ENCODE measurements at regions not wholly inside any gene's neighbourhood (a gene's known extent, or its start where the extent isn't known, plus 50 kb on each side); places are given as distances from the start of the nearest gene placed in this dataset.

DNA sequence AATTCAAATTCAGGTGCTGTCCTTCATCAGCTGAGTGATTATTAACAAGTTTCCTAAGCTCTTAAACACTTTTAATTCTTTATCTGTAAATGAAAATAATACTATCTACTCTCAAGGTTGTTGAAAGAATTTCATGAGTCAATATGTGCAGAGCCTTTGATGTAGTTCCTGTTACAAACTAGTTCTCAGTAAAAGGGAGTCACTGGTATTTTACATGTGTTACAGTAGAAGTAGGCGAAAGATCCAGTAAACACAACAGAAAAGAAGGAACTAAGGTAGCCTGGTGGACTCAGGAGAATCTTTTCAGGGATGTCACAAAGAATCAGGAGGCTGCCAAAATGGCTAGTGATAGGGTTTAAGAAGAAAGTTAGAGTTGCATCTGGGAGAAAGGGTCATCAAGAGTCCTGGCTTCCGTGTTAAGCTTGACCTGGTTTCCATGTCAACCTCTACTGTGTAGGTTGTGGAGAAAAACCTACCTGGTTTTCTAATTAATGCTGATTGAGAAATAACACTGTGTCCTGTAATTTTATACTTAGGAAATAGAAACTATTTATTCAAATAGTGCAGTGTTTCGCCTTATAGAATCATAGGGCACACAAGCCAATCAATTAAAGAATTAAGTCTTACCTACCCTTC, 58.3 kb upstream of the TRIB2 start:
- H3K9me3 Mint-ChIP-seq, result no peaks in the 10 kb centered on the region
- H3K27ac Mint-ChIP-seq, result no peak overlapping the region
- H3K27me3 Mint-ChIP-seq, result no peaks in the 10 kb centered on the region
- peaks cover 7% of the 10 kb centered on the region for H3K4me1 Mint-ChIP-seq
- no peak overlapping the region for H3K4me3 Mint-ChIP-seq
- H3K36me3 Mint-ChIP-seq, result no peaks in the 10 kb centered on the region
- DNase-seq, result no peak

GRCh38 chr2:12661489-12661888, 55.2 kb upstream of the TRIB2 start:
- no peak overlapping the region for H3K27ac Mint-ChIP-seq

DNA sequence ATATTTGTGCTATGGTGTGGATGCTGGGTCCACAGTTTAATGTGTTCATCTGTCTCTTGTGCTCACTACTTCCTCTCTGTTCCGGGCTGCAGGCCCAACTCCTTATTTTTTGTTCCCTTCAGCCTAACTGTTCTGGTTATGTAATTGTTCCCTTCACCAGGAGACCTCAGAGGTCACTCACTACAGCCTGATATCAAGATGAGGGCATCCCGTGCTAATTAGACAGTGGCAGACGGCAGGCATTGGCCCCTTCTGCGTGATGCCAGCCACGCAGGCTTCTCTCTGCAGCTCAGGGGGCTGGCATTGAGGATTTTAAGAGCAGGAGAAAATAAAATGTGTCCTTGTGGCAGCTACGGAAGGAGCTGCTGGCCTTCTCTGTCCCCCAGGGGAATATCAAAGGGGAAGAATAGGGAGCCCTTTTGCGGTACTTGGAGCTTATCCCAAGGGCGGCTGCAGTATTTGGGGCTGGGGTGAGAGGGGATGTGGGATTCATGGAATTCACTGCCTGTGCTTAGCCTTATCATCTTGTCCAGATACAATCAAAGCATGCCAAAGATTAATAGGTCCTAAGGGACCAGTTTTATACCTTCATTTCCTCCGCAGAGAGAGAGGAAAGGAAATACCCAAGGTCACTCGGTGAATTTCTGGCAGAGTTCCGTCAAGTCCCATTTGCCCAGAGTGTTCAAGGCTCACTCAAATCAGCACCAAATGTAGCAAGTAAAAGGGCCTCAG, 53.3 kb upstream of the TRIB2 start:
- Mint-ChIP-seq H3K4me1 (no peaks in the 10 kb centered on the region), H3K36me3 (peaks cover 4% of the 10 kb centered on the region), H3K27ac (no peak overlapping the region), H3K9me3 (peaks cover 10% of the 10 kb centered on the region), H3K4me3 (no peak overlapping the region), H3K27me3 (no peaks in the 10 kb centered on the region)
- no peak for DNase-seq

More at GRCh38 chr2:12661489-12661888, 55.2 kb upstream of the TRIB2 start:
- Mint-ChIP-seq H3K4me3 (no peak overlapping the region), H3K36me3 (peaks cover 4% of the 10 kb centered on the region), H3K4me1 (peaks cover 7% of the 10 kb centered on the region), H3K9me3 (peaks cover 10% of the 10 kb centered on the region), H3K27me3 (no peaks in the 10 kb centered on the region)
- no peak for DNase-seq

GRCh38 chr2:12665334-12665733, 51.4 kb upstream of the TRIB2 start:
- no peaks in the 10 kb centered on the region for H3K4me1 Mint-ChIP-seq
- DNase-seq, result no peak
- H3K9me3 Mint-ChIP-seq, result peaks cover 10% of the 10 kb centered on the region
- no peaks in the 10 kb centered on the region for H3K27me3 Mint-ChIP-seq
- H3K4me3 Mint-ChIP-seq, result no peak overlapping the region
- peaks cover 4% of the 10 kb centered on the region for H3K36me3 Mint-ChIP-seq
- H3K27ac Mint-ChIP-seq, result no peak overlapping the region

GRCh38 chr2:12666445-12666844, 50.3 kb upstream of the TRIB2 start:
- Mint-ChIP-seq H3K4me3 (no peak overlapping the region), H3K27me3 (no peaks in the 10 kb centered on the region), H3K36me3 (peaks cover 4% of the 10 kb centered on the region), H3K27ac (no peak overlapping the region), H3K9me3 (peaks cover 10% of the 10 kb centered on the region), H3K4me1 (no peaks in the 10 kb centered on the region)
- DNase-seq, result no peak

Data from activated naive CD8-positive, alpha-beta T cell treated with anti-CD3 and anti-CD28 coated beads for 36 hours (primary cell).